Head of caudate nucleus (tissue), 42 donors: ENCODE measurements at regions not wholly inside any gene's neighbourhood (a gene's known extent, or its start where the extent isn't known, plus 50 kb on each side); places are given as distances from the start of the nearest gene placed in this dataset.

Source experiments
- DNase-seq, 42 donors: peaks; one replicate each; pipeline versions ENCODE4 v3.0.0 to v3.0.0-alpha.2; 2020 to 2021; ENCODE audit warnings: mixed read lengths in 7 of 42
- intact Hi-C: fragments of 100-400 bp; cut with DNase I; formaldehyde crosslinking; loops from one replicate; pipeline ENCODE4 v1.15.0; 2022

DNA sequence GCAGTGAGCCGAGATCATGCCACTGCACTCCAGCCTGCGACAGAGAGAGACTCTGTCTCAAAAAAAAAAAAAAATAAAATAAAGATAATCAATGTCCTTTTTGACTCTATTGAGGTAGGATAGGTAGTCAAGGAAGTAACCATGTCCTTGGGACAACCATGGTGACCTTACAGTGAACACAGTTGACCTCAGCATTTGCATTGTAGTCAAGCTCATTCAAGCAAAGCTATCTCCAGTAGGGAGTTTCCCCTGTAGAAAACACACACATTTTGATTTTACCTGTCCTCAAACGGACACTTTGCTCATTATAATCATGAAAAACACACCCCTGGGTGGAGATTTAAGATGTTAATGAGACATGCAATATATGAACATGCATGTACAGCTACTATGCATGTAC, 171.7 kb downstream of the KIF20B start:
- no peak for DNase-seq
- intact Hi-C loops = no loop called here

DNA sequence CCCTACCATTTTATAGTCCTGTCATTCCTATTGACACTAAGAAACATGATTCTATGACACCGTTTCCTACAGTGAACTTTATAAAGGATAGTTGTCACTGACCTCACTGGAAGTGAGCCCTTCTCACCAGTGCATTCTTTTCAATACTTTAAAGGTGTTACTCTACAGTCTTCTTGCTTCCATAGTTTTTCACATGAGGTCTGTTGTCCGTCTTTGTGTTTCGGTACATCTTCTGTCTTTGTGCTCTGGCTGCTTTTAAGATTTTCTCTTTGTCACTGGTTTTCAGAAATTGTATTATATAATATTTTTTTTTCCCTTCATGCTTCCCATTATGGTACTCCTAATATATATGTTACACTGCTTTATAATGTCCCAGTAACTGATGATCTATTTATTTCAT, 174.2 kb downstream of the KIF20B start:
- intact Hi-C loops = no loop called here
- DNase-seq = no peak

DNA sequence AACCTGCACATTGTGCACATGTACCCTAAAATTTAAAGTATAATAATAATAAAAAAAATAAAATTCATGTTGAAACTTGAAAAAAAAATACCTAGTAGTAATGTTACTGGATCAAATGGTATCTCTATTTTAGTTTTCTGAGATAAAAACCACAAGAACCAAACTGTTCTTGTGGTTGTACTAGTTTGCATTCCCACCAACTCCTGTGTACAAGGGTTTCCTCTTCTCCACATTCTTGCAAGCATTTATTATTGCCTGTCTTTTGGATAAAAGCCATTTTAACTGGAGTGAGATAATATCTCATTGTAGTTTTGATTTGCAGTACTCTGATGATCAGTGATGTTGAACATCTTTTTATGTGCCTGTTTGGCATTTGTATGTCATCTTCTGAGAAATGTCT, 177.7 kb downstream of the KIF20B start:
- intact Hi-C loops = no loop called here
- no peak for DNase-seq

DNA sequence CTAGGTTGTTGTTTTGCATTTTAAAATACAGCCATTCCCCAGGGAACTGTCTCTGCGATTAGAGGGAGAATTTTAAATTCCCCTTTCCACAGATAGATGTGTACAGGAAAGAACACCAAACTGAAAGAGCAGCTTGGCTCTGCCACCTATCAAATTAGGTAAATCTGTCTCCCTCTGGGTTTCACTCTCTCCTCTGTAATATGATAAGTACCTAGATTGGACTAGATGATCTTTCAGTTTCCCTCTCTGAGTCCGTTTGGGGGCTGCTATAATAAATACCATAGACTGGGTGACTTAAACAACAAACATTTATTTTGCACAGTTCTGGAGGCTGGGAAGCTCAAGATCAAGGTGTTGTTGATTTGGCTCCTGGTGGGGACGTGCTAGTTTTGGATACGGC, 186.0 kb downstream of the KIF20B start:
- no peak for DNase-seq
- intact Hi-C loops = no loop called here

DNA sequence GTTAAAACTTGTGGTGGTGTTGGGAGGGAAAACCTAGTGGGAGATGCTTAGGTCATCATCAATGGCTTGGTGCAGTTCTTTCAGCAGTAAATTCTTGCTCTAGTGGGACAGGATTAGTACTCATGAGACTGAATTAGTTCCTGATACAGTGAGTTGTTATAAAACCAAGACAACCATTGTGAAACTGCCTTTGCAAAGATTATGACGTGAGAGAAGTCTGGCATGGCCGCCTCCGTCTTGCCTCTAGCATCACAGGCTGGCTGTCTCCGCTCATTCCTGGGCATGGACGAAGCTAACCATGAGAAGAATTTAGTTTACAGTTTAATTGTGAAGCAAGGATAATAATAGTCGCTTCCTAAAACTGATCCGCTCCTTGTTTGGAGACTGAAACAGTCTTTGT, 186.4 kb downstream of the KIF20B start:
- peak in 2 of 42 donors; percentile 8 to 16 for DNase-seq
- intact Hi-C loops = no loop called here

DNA sequence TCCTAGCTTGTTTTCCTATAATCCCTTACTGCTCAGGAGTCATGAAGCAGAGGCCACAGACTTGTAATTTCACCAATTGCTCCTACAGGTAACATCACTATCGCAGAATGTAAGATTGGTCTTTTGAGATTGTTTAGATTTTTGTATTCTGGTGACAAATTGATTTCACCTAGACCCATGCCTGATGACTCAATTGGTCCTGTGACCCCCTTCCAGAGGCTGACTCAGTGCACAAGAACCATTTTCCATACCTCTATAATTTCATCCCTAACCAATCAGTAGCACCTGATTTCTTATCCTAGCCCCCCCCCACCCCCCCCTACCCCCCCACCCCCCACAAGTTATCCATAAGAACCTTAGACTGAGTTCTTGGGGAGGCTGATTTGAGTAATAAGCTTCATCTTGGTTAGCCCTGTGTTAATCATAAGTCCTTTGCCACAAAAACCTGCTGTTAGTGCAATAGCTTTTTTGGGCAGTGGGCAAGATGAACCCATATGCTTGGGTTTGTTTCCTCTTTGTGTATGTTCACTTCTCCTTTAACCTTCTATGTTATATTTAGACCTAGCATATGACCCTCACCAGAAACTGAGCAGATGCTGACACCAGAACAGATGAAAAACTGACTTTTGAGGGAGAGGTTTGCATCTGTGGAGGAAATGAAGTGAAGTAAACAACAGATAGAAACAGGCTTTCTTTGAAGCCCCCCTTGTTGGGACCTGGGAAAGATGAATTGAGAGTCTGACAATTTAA, 187.1 kb downstream of the KIF20B start:
- peak in 1 of 42 donors; percentile 13 for DNase-seq
- intact Hi-C loops = no loop called here

DNA sequence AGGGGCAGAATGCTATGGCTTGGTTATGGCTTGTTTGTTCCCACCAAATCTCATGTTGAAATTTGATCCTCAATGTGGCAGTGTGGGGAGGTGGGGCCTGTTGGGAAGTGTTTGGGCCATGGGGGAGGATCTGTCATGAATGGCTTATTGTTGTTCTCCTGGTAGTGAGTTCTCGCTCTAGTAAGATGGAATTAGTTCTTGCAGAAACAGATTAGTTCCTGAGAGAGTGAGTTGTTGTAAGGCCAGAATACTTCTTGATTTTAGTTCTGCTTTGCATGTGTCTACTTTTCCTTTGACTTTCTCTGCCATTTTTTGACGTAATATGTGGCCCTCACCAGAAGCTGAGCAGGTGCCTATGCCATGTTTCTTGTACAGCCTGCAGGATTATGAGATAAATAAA, 188.2 kb downstream of the KIF20B start:
- intact Hi-C loops = no loop called here
- DNase-seq = no peak

DNA sequence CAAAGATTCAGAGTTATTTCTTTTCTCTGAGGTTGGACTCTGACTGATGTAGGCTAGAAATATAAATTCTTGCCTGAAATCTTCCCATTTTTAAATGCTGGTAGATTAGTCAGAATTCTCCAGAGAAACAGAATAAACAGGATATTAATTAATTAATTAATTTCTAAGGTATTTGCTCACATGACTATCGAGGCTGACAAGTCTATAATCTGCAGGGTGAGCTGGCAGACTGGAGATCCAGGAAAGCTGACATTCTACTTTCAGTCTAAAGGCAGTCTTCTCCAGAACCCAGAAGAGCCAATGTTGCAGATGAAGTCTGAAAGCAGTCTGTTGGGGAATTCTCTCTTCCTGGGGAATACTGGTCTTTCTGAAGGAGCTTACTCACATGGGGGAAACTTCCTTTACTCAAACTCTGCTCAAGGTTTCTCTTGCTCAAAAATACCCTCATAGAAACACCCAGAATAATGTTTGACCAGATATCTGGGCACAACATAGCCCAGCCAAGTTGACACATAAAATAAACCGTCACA, 189.7 kb downstream of the KIF20B start:
- intact Hi-C loops = no loop called here
- DNase-seq = no peak

DNA sequence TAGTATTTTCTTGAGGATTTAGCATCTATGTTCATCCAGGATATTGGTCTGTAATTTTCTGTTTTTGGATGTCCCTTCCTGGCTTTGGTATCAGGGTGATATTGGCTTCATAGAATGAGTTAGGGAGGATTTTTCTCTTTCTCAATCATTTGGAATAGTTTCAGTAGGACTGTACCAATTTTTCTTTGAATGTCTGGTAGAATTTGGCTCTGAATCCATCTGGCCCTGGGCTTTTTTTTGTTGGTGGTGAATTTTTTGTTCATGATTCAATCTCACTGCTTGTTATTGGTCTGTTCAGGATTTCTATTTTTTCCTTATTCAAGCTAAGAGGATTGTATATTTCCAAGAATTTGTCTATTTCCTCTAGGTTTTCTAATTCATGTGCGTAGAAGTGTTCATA, 192.7 kb downstream of the KIF20B start:
- intact Hi-C loops = no loop called here
- DNase-seq = no peak

DNA sequence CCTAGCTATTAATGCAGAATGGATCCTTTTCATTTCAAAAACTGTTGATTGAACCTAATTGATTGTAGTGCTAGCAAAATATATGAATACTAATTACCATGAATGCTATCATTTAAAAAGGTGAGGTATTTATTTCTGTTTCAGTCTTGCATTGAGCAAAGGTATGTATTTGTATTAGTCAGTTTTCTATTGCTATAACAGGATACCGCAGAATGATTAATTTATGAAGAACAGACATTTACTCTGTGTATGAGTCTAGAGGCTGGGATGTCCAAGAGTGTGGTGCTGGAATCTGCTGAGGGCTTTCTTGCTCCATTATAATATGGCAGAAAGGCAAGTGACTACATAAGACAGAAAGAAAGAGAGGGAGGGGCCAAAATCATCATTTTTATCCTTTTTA, 199.2 kb downstream of the KIF20B start:
- DNase-seq = no peak
- intact Hi-C loops = no loop called here

DNA sequence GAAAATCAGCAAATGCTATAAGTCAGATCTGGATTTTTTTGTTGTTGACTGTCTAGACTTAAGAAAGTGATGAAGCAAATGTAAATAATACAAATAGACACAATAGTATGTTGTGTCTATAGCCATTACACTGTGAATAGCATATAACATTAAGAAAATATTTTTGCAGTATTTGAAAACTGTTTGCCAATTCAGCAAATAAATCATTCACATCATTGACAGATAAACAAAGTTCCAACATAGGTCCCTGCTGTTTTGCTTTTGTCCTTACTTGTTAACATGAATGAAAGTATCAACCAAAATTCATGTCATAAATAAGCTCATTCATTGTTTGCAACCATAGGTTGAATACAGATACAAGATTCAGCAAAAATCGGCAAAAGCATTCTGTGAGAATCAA, 200.5 kb downstream of the KIF20B start:
- intact Hi-C loops = no loop called here
- no peak for DNase-seq

DNA sequence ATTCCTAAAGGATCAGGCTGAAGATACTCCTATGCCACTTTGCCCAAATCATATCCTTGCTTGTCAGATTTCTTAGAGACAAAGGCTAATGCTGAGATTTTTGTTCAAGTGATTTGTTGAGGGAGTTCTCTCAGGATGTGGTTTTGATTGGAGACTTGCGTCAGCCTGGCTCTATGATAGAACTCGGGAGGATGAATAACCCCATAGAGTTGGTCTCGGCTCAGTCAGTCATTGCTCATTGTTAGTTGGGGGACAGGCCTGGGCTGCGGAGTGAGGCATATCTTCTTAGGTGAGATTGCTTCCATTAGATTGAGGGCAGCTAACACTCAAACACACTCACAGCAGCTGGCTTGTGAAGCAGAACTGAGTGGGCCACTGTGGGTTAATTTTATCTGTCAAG, 203.4 kb downstream of the KIF20B start:
- no peak for DNase-seq
- intact Hi-C loops = no loop called here

DNA sequence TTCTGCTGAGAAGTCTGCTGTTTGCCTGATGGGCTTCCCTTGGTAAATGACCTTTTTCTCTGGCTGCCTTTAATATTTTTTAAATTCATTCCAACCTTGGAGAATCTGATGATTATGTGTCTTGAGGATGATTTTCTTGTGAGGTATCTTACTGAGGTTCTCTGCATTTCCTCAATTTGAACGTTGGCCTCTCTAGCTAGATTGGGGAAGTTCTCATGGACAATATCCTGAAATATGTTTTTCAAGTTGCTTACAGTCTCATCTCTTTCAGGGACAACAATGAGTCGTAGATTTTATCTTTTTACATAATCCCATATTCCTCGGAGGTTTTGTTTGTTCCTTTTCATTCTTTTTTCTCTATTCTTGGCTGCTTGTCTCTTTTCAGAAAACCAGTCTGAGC, 208.4 kb downstream of the KIF20B start:
- intact Hi-C loops = no loop called here

DNA sequence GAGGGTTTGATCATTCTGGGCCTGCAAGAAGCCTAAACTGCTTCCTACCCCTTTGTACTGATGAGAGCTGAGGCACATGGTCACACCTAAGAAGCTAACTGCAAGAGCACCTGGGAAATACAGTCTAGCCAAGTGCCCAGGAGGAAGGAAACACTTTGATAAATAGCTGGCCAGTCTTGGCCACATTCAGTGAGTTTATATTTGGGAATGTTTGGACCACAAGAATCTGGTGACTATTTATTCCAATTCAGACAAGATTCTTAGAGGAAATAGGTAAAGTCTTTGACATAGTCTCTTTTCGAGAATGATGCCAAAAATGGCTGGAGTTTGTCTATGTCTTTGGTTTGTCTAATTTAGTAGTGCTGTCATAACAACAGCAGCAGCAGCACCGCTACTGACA, 213.6 kb downstream of the KIF20B start:
- DNase-seq = no peak
- intact Hi-C loops = no loop called here

More for the DNA sequence above, 208.4 kb downstream of the KIF20B start:
- DNase-seq = no peak

DNA sequence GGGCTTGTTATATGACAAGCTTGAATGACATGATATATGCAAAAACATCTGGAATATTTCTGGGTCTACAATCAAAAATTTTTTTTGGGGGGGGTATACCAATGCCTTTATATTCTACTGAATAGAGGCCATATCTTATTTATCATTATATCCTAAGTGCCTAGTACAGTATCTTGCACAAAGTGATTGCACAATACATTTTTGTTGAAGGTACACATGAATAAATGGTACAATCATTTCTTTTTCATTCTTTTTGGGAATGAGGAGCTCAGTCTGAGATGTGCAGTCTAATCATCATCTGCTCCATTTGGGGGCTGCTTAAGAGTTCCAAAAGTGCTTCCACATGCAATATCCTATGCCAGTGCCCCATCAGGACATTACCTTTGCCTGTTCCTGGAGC, 214.6 kb downstream of the KIF20B start:
- no peak for DNase-seq
- intact Hi-C loops = no loop called here

DNA sequence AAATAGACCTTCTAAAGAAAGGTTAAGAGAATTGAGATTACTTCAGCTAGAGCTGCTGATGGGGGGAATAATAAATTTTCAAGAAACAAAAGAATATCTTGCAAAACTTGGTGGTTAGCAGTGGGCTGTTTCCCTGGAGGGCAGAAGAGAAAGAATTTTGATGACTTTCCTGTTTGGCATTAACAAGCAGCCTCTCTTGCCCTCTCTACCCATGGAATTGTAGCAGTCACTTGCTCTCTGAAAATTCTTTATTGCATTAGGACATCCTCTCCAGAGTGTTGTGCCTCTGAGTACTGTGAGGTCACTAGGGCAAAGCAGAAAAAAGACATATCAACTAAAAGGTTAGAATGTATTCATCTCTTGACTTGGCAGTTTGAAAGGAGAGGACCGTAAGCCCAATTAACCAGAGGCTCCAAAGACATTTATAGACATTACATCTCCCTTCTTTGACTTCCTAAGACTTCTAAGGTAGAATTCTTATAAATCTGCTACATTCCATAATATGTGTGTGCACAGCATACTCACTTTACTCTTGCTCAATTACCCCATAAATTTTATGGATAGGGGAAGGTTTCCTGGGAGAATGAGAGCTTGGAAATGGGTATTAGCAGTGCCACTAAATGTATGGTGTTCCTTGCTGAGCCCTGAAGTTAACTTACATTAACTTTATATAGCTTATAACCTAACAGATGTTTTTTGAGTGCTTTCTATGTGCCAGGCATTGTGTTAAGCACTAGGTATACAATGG, 215.3 kb downstream of the KIF20B start:
- intact Hi-C loops = no loop called here
- no peak for DNase-seq

DNA sequence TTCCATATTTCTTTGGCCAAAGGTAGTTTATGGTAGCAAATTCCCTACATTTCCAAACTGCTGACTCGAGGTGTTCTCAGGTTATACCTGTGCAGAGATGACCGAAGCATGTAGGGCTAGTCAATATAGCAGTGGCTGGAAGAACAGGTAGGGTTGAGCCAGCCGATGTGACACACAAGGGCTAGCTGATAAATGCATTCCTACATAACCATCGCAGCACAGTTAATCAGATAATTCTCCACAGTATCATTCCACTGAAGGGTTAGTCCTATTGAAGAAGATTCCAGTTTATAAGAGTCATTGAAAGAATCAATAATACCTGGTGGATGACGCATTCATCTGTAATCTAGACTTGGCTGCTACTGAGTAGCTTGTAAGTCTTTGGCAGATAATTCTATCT, 220.0 kb downstream of the KIF20B start:
- no peak for DNase-seq
- intact Hi-C loops = no loop called here

DNA sequence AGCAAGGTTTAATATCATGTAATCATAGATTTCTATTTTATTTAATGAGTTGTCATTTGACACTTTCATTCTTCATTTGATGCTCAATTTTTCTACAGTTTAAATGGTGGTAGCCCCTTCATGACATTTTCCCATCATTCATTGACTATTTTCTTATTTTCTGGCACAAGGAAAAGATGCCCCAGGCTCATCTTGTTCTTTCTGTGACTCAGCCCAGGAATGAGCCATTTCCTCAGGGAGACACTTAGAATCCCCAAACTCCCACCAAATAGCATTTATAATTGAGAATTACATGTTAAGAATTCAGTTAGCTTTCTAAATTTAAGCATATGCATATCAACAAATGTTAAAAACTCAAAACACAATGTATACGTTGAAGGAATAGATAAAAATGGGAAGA, 222.3 kb downstream of the KIF20B start:
- intact Hi-C loops = no loop called here

DNA sequence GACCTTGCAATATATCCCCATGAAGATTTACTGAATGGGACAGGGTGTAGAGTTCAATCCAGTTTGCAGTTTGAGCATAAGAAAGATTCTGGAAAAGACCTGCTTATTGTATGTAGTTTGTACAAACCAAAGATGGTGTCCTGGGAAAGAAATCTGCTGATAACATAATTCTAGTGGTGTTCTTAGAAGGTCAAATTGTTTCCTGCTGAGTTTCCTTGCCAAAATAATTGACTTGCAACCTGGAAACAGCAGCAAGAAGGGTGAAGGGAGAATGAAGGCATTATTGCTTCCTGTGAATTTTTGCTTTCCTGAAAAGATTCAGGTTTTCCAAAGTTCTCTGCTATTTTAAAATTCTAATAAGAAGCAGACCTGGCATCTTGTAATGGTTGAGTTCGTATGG, 222.9 kb downstream of the KIF20B start:
- intact Hi-C loops = no loop called here

More for the DNA sequence above, 222.3 kb downstream of the KIF20B start:
- DNase-seq = no peak

DNA sequence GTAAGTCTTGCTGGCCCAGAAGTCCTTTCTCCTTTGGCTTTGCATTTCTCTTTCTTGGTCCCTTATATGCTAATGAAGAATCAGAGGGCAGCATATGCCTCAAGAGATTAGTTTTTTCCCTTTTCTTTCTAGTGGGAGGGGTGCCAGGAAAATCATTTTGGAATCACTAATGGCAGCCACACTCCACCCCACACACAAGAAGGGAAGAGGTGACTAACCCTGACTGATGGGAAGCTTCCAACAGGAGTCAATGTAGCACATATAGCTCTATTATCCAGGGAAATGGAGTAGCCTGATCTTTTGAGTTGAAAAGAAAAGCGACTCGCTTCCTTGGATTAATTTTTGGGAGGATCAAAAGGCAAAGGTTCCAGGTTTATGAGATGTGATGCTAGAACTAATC, 225.3 kb downstream of the KIF20B start:
- DNase-seq = no peak
- intact Hi-C loops = no loop called here

More for the DNA sequence above, 222.9 kb downstream of the KIF20B start:
- no peak for DNase-seq
